Mesothelial cell of epicardium (in vitro differentiated cells): ENCODE measurements at regions not wholly inside any gene's neighbourhood (a gene's known extent, or its start where the extent isn't known, plus 50 kb on each side); places are given as distances from the start of the nearest gene placed in this dataset.
"Not testable (repeated sequence)": the region's sequence is repeated elsewhere in the genome, so short reads cannot be mapped to it uniquely, and the experiment has no call there.

Experiments
- DNase-seq, 2 experiments: peaks; one replicate each; pipeline ENCODE4 v3.0.0; 2021; ENCODE audit warnings: low spot score in 2 of 2; ENCODE audit not compliant: unreplicated experiment in 2 of 2
- H3K27ac Mint-ChIP-seq: 2 replicates; pipeline ENCODE4 v1.8.0; 2021; ENCODE audit warnings: mixed read lengths
- H3K27me3 Mint-ChIP-seq: 2 replicates; pipeline ENCODE4 v1.8.0; 2021; ENCODE audit warnings: low read depth, mixed read lengths
- H3K36me3 Mint-ChIP-seq: 2 replicates; pipeline ENCODE4 v1.8.0; 2021; ENCODE audit warnings: mixed read lengths
- H3K4me1 Mint-ChIP-seq: 2 replicates; pipeline ENCODE4 v1.8.0; 2021; ENCODE audit warnings: mixed read lengths
- H3K4me3 Mint-ChIP-seq: 2 replicates; pipeline ENCODE4 v1.8.0; 2021; ENCODE audit warnings: mild to moderate bottlenecking, moderate library complexity, mixed read lengths
- H3K9me3 Mint-ChIP-seq: 2 replicates; pipeline ENCODE4 v1.8.0; 2021; ENCODE audit warnings: mixed read lengths
- CTCF ChIP-seq: fragments of 200-600 bp; sonication (generic); IDR thresholded peaks from one replicate; pipeline ENCODE4 v1.5.0; 2021; ENCODE audit warnings: antibody characterized with exemption; ENCODE audit not compliant: unreplicated experiment

- Mint-ChIP-seq H3K4me3 (no peak overlapping the region), H3K27me3 (no peaks in the 10 kb centered on the region), H3K4me1 (no peaks in the 10 kb centered on the region), H3K9me3 (peaks cover 30% of the 10 kb centered on the region), H3K27ac (no peak overlapping the region), H3K36me3 (no peaks in the 10 kb centered on the region)
- no peak for TF ChIP-seq CTCF
- no peak for DNase-seq
Measured at GRCh38 chr6:74018825-74019224, 322.8 kb downstream of the CD109 start.

- Mint-ChIP-seq H3K27ac (no peak overlapping the region), H3K36me3 (no peaks in the 10 kb centered on the region), H3K9me3 (peaks cover 40% of the 10 kb centered on the region), H3K4me3 (no peak overlapping the region), H3K4me1 (no peaks in the 10 kb centered on the region), H3K27me3 (no peaks in the 10 kb centered on the region)
- no peak for DNase-seq
- TF ChIP-seq CTCF, result no peak
Measured at GRCh38 chr6:74015427-74015826, 319.4 kb downstream of the CD109 start.

GRCh38 chr6:74000666-74001490 lies 304.9 kb downstream of the CD109 start:
- no peaks in the 10 kb centered on the region for H3K36me3 Mint-ChIP-seq
- H3K4me3 Mint-ChIP-seq, result no peak overlapping the region
- H3K9me3 Mint-ChIP-seq, result peaks cover 8% of the 10 kb centered on the region
- H3K4me1 Mint-ChIP-seq, result no peaks in the 10 kb centered on the region
- no peak overlapping the region for H3K27ac Mint-ChIP-seq
- H3K27me3 Mint-ChIP-seq, result no peaks in the 10 kb centered on the region
- no peak for DNase-seq
- no peak for TF ChIP-seq CTCF

- not testable (repeated sequence) for H3K27me3 Mint-ChIP-seq, H3K4me1 Mint-ChIP-seq
Measured at GRCh38 chr6:73990609-73991238, 294.7 kb downstream of the CD109 start.

GRCh38 chr6:73989428-73989827 lies 293.4 kb downstream of the CD109 start:
- TF ChIP-seq CTCF, result no peak
- DNase-seq, result no peak
- Mint-ChIP-seq H3K27ac (no peak overlapping the region), H3K4me3 (no peak overlapping the region), H3K27me3 (peaks cover 3% of the 10 kb centered on the region), H3K36me3 (no peaks in the 10 kb centered on the region), H3K4me1 (no peaks in the 10 kb centered on the region), H3K9me3 (peaks cover 7% of the 10 kb centered on the region)

More at GRCh38 chr6:73990609-73991238, 294.7 kb downstream of the CD109 start:
- not testable (repeated sequence) for DNase-seq, H3K36me3 Mint-ChIP-seq, H3K27ac Mint-ChIP-seq, H3K9me3 Mint-ChIP-seq, H3K4me3 Mint-ChIP-seq

- Mint-ChIP-seq H3K36me3 (no peaks in the 10 kb centered on the region), H3K4me3 (no peak overlapping the region), H3K4me1 (peaks cover 4% of the 10 kb centered on the region), H3K9me3 (peaks cover 10% of the 10 kb centered on the region), H3K27ac (no peak overlapping the region), H3K27me3 (no peaks in the 10 kb centered on the region)
- DNase-seq, result no peak
- TF ChIP-seq CTCF, result no peak
Measured at GRCh38 chr6:73985891-73986290, 289.9 kb downstream of the CD109 start.
